Spleen (tissue), 11 donors: ENCODE measurements at regions not wholly inside any gene's neighbourhood (a gene's known extent, or its start where the extent isn't known, plus 50 kb on each side); places are given as distances from the start of the nearest gene placed in this dataset.

Source experiments
- DNase-seq: peaks from one replicate; pipeline ENCODE4 v3.0.0-alpha.2; 2020
- H3K27ac ChIP-seq, 8 donors: fragments of 200-600 bp; sonication (generic) in 7 of 8; 1 replicate in 4 of 8; 2 replicates in 4 of 8; pipeline versions ENCODE4 v1.5.0 to v1.8.0; 2016 to 2021; ENCODE audit warnings: inconsistent platforms in 4 of 8, mild to moderate bottlenecking in 4 of 8, moderate library complexity in 1 of 8
- H3K27me3 ChIP-seq, 7 donors: fragments of 200-600 bp; sonication (generic) in 6 of 7; replicated peaks in 1 of 7; 1 replicate in 4 of 7; 2 replicates in 3 of 7; pipeline versions ENCODE4 v1.5.0 to v1.8.0; 2016 to 2021; ENCODE audit warnings: inconsistent platforms in 3 of 7, mild to moderate bottlenecking in 1 of 7
- H3K36me3 ChIP-seq, 6 donors: fragments of 200-600 bp; sonication (generic) in 5 of 6; 1 replicate in 4 of 6; 2 replicates in 2 of 6; pipeline versions ENCODE4 v1.5.0 to v1.8.0; 2016 to 2021; ENCODE audit warnings: inconsistent platforms in 2 of 6
- H3K4me1 ChIP-seq, 6 donors: fragments of 200-600 bp; sonication (generic) in 5 of 6; 1 replicate in 3 of 6; 2 replicates in 3 of 6; pipeline versions ENCODE4 v1.5.0 to v1.8.0; 2016 to 2021; ENCODE audit warnings: inconsistent platforms in 3 of 6
- H3K4me3 ChIP-seq, 8 donors: fragments of 200-600 bp; sonication (generic) in 7 of 8; 1 replicate in 4 of 8; 2 replicates in 4 of 8; pipeline versions ENCODE4 v1.5.0 to v1.8.0; 2016 to 2021; ENCODE audit warnings: inconsistent platforms in 4 of 8, mild to moderate bottlenecking in 4 of 8, moderate library complexity in 2 of 8
- H3K9me3 ChIP-seq, 8 donors: fragments of 200-600 bp; sonication (generic) in 7 of 8; 1 replicate in 4 of 8; 2 replicates in 4 of 8; pipeline versions ENCODE4 v1.5.0 to v1.8.0; 2016 to 2021; ENCODE audit warnings: inconsistent platforms in 4 of 8
- POLR2A ChIP-seq, 3 donors: fragments of 450-650 bp; IDR thresholded peaks; one replicate each; pipeline ENCODE4 v1.5.1; 2017; ENCODE audit warnings: antibody characterized with exemption in 3 of 3, mild to moderate bottlenecking in 1 of 3
- POLR2AphosphoS5 ChIP-seq, 3 donors: sonication (generic); formaldehyde crosslinking; IDR thresholded peaks; one replicate each; pipeline ENCODE4 v1.5.1; 2017; ENCODE audit warnings: antibody characterized with exemption in 3 of 3
- WGBS, 5 donors: extraction: QIAGEN DNeasy Blood & Tissue Kit in 3 of 5; methylation state at CpG; one replicate each; pipeline versions ENCODE4 v1.1.5 to v1.1.7; 2013 to 2018; 5-methylcytosine and 5-hydroxymethylcytosine counted together
- intact Hi-C: fragments of 100-400 bp; cut with DNase I; formaldehyde crosslinking; loops from one replicate; pipeline ENCODE4 v1.15.0; 2023; ENCODE audit warnings: low total_unique reads
- TF ChIP-seq, protein P1 (sequence below), 11 experiments: fragments of 200-600 bp in 7 of 11; fragments of 450-650 bp in 4 of 11; sonication (generic) in 4 of 11; IDR thresholded peaks in 8 of 11; conservative IDR thresholded peaks in 3 of 11; 1 replicate in 7 of 11; 2 replicates in 4 of 11; pipeline versions ENCODE4 v1.4.0 to v1.8.0; 2016 to 2021; ENCODE audit warnings: antibody characterized with exemption in 11 of 11, inconsistent platforms in 4 of 11, mild to moderate bottlenecking in 1 of 11
- donor health status: healthy with polysubstance abuse.
- donor health status: DM: no; HTN: no; CAD: no; lungs with moderate emphysema.
- donor health status: DM: no; HTN: no; CAD: no.
- donor health status: Bipolar disorder and iron deficiency.
- donor health status: healthy.
- donor health status: DM: no; HTN: no; CAD: no.
- donor health status: DM: yes; HTN: yes; CAD: no.

DNA sequence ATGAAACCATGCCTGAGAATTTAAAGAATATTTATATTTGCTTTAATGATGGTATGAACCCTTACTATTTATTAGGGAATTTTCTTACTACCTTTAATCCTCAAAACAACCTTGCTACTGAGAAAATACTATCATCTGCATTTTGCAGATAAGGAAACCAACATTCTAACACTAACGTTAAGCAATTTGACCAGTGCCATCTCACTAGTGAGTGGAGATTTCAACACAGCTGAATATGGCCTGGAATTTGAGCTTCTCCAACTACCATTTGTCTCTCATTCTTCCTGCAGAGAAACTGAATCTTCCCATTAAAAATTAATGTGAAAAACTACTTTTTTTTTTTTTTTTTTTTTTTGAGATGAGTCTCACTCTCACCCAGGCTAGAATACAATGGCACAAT lies 380.9 kb upstream of the SMIM31 start:
- TF ChIP-seq POLR2AphosphoS5 (IDR thresholded peaks at IDR 0.05) (no peak), POLR2A (IDR thresholded peaks at IDR 0.05) (no peak)
- TF ChIP-seq, protein P1, sequence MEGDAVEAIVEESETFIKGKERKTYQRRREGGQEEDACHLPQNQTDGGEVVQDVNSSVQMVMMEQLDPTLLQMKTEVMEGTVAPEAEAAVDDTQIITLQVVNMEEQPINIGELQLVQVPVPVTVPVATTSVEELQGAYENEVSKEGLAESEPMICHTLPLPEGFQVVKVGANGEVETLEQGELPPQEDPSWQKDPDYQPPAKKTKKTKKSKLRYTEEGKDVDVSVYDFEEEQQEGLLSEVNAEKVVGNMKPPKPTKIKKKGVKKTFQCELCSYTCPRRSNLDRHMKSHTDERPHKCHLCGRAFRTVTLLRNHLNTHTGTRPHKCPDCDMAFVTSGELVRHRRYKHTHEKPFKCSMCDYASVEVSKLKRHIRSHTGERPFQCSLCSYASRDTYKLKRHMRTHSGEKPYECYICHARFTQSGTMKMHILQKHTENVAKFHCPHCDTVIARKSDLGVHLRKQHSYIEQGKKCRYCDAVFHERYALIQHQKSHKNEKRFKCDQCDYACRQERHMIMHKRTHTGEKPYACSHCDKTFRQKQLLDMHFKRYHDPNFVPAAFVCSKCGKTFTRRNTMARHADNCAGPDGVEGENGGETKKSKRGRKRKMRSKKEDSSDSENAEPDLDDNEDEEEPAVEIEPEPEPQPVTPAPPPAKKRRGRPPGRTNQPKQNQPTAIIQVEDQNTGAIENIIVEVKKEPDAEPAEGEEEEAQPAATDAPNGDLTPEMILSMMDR (IDR thresholded peaks at IDR 0.05 in 8 of 11, conservative IDR thresholded peaks at IDR 0.05 in 3 of 11), result no peak
- no peak overlapping the region for H3K4me3 ChIP-seq
- WGBS, 5 donors, result 58 to 72% (median 68%) methylated on average over 1 of the region's 1 CpG
- DNase-seq, result no peak
- no peak overlapping the region for H3K27ac ChIP-seq
- no peaks in the 10 kb centered on the region for H3K36me3 ChIP-seq
- no peaks in the 10 kb centered on the region for H3K9me3 ChIP-seq
- no peaks in the 10 kb centered on the region for H3K27me3 ChIP-seq
- no peaks in the 10 kb centered on the region for H3K4me1 ChIP-seq
- intact Hi-C loops, result no loop called here

GRCh38 chr4:164377277-164377676 lies 376.7 kb upstream of the SMIM31 start:
- WGBS, 5 donors, result 74 to 85% (median 74%) methylated on average over 4 of the region's 4 CpGs

DNA sequence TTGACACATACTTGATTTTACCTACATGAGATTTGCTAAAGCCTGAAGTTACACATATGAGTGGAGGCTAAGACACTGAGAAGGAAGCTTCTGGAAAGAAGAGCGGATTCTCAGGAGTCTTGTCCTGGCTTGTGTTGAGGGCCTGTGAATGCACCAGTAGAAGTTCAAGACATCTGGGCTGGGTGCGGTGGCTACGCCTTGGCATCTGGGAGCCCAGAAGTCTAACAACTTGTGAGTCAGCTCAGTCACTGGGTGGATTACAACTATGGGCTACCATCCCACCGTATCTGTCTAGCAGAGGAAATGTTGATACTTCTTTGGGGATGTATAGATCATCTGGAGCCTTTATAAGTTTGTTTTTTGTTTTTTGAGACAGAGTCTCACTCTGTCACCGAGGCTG lies 375.6 kb upstream of the SMIM31 start:
- Histone ChIP-seq H3K27me3 (peaks cover 0 to 21% (median 6%) of the 10 kb centered on the region in 7 donors), H3K4me3 (no peak overlapping the region), H3K36me3 (no peaks in the 10 kb centered on the region), H3K27ac (no peak overlapping the region), H3K4me1 (peaks cover 0 to 4% (median 0%) of the 10 kb centered on the region in 6 donors), H3K9me3 (no peaks in the 10 kb centered on the region)
- intact Hi-C loops, result no loop called here
- 74 to 90% (median 79%) methylated on average over 5 of the region's 5 CpGs for WGBS, 5 donors
- TF ChIP-seq, protein P1 (IDR thresholded peaks at IDR 0.05 in 8 of 11, conservative IDR thresholded peaks at IDR 0.05 in 3 of 11), result no peak
- TF ChIP-seq POLR2AphosphoS5 (IDR thresholded peaks at IDR 0.05) (no peak), POLR2A (IDR thresholded peaks at IDR 0.05) (no peak)
- no peak for DNase-seq

More at GRCh38 chr4:164377277-164377676, 376.7 kb upstream of the SMIM31 start:
- no peak for DNase-seq
- H3K27me3 ChIP-seq, result peaks cover 0 to 10% (median 0%) of the 10 kb centered on the region in 7 donors
- no peak overlapping the region for H3K4me3 ChIP-seq
- intact Hi-C loops, result no loop called here
- no peak overlapping the region for H3K27ac ChIP-seq
- H3K4me1 ChIP-seq, result no peaks in the 10 kb centered on the region
- H3K36me3 ChIP-seq, result no peaks in the 10 kb centered on the region
- no peaks in the 10 kb centered on the region for H3K9me3 ChIP-seq
- TF ChIP-seq POLR2AphosphoS5 (IDR thresholded peaks at IDR 0.05) (no peak), POLR2A (IDR thresholded peaks at IDR 0.05) (no peak)
- TF ChIP-seq, protein P1 (IDR thresholded peaks at IDR 0.05 in 8 of 11, conservative IDR thresholded peaks at IDR 0.05 in 3 of 11), result no peak

GRCh38 chr4:164379694-164380093 lies 374.2 kb upstream of the SMIM31 start:
- 73 to 75% (median 74%) methylated on average over 3 of the region's 3 CpGs for WGBS, 5 donors

More at GRCh38 chr4:164379694-164380093, 374.2 kb upstream of the SMIM31 start:
- no peak overlapping the region for H3K27ac ChIP-seq
- no peaks in the 10 kb centered on the region for H3K9me3 ChIP-seq
- H3K4me1 ChIP-seq, result peaks cover 0 to 5% (median 0%) of the 10 kb centered on the region in 6 donors
- no peaks in the 10 kb centered on the region for H3K36me3 ChIP-seq
- H3K4me3 ChIP-seq, result no peak overlapping the region
- no peak for TF ChIP-seq POLR2AphosphoS5 (IDR thresholded peaks at IDR 0.05)
- no peak for TF ChIP-seq POLR2A (IDR thresholded peaks at IDR 0.05)
- TF ChIP-seq, protein P1 (IDR thresholded peaks at IDR 0.05 in 8 of 11, conservative IDR thresholded peaks at IDR 0.05 in 3 of 11), result no peak
- intact Hi-C loops, result no loop called here
- H3K27me3 ChIP-seq, result peaks cover 0 to 33% (median 14%) of the 10 kb centered on the region in 7 donors
- DNase-seq, result no peak
